ENCODE measurements at regions not wholly inside any gene's neighbourhood (a gene's known extent, or its start where the extent isn't known, plus 50 kb on each side); places are given as distances from the start of the nearest gene placed in this dataset.

GRCh38 chr16:5622234-5622884 lies 524.8 kb upstream of the EEF2KMT start:
- TF ChIP-seq EZH2phosphoT487 (IDR thresholded peaks at IDR 0.05; ENCODE audit: borderline replicate concordance, low read length) (no peak), CTCF (conservative IDR thresholded peaks at IDR 0.05; ENCODE audit: low read depth, low read length) (no peak), EZH2 (IDR thresholded peaks at IDR 0.05; ENCODE audit: low read length, unreplicated experiment) (no peak)
